Renal cortical epithelial cell (primary cell): ENCODE measurements at regions not wholly inside any gene's neighbourhood (a gene's known extent, or its start where the extent isn't known, plus 50 kb on each side); places are given as distances from the start of the nearest gene placed in this dataset.
"Not testable (repeated sequence)": the region's sequence is repeated elsewhere in the genome, so short reads cannot be mapped to it uniquely, and the experiment has no call there.

Source experiments
- DNase-seq: peaks from one replicate; pipeline ENCODE4 v3.0.0-alpha.2; 2011; ENCODE audit warnings: low read depth

GRCh38 chr6:128738112-128738511 is 144.8 kb upstream of the LAMA2 start:
- DNase-seq: no peak

DNA sequence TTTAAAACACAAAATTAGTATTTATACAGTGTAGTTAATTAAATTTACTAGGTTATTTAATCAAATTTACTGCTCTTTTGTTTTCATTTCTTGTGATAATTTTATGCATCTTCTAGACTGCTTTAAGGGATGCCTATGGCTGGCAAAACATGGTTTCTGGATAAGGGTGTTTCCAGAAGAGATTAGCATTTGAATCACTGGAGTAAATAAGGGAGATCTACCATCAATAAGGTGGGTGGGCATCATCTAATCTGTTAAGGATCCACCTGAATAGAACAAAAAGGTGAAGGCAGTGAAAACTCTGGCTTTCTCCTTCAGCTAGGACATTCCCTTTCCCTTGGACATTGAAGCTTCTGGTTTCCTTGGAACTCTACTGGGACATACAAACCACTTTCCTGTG is 146.2 kb upstream of the LAMA2 start:
- no peak for DNase-seq

DNA sequence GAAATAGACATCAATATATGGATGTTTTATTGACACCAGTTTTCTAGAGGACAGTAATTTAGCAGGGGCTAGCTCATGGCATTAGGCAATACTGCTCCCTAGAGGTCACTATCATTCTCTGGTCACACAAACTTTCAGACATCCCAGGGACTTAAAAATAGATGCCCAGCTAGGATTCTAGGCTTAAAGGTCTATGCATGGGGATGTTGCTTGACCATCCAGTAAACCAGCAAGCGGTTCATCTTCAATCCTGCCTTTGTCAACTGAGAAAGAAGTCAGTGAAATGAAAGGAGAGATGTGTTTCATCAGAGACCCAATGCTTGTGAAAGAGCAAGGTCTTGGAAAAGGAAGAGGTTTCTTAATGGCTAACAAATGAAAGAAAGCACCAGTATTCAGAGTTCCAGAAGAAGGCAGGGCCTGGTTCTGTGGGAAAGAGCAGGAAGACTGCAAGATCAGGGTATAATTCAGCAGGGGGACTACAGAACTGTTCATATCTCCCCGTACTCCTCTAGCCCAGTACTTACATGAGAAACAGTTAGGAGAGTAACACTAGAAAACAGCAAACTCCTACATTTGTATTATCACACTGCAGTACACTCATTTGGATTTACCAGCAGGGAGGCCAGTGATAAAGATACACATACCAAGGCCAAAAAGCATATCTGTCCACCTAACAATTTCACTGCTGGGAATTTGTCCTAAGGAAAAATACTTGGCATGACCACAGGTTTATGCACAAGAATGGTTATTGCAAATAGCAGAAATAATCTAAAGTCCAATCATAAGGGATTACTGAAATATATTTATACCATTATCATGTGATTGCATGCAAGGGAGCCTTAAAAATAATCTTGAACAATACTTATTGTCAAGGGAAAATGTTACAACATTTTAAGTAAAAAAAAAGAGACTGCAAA is 151.4 kb upstream of the LAMA2 start:
- peak; percentile 66 for DNase-seq

DNA sequence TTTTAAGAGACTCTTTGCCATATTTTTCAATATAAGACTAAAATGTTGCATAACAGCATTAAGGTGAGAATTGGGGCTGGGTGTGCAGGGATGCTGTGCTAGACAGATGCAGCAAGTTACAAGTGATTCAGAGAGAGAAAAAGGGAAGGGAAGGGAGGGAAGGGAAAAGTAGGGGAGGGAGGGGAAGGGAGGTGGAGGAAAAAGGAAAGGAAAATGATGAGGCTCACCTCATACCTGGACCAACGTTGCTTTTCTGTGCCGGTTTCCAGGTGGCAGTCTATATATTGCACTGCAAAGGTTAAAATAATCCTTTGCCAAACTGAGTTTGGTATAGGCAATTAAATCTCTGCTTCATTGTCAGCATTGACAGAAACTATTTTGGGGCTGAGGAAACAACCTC is 155.4 kb upstream of the LAMA2 start:
- DNase-seq: no peak

DNA sequence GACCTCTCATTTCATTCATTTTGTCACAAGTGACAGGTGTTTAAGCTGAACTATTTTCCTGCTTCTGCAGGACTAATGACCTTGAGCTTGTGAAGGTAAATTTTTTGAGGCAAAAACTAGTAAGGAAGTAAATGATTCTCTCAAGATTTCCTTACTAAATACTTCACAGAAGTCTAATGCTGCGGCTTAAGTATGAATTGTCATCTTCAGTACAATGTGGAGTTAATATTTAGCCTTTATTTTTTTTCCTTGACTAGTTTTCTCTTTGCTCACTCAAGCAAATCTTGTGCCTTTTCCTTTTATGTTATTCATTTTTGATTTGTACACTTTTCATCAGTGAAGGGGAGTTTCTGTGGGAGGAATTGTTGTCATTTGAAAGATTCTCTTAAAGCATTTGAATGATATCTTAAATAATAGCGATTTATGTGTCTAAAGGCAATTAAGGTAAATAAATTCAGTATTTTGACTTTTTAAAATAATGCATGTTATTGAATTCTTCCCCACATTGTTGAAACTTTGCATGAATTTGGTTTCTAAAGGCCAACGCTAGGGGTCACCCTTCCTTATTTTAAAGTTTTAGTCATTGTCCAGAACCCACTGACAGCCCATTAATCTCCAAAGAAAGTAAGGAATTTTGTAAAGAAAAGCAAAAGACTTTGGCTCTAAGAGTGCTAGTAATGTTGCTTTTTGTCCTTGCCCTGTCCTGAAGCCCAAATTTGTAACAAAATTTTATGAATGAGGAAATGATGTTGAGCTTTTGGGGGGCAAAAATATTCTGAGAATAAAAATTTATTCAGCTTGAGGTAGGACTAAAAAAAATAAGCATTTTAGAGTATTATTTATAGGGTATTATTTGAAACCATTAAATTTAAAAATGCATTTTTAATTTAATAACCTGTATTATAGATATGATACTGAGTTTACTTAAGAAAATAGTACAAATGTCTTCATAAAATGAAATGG is 157.4 kb upstream of the LAMA2 start:
- peak; percentile 90 for DNase-seq

- peak; percentile 7 for DNase-seq
Observed at GRCh38 chr6:128724738-128725137, 158.2 kb upstream of the LAMA2 start.

DNA sequence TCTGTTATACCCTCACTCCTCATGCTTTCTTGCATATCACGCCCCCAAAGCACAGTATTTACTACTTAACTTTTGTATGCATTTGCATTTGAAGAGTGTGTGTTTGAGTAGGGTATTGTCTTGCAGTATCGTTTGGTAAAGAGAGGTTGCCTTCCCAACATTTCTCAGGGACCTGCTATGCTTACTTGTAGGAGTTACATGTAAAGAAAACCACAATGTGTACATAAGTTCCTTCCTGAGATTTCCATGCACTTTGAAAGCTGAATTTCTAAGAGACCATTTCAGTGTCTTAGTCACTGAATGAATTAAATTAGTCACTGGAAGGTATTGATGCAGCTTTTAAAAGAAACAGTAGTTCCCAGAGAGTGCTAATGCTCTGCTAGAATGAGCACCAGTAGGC is 159.3 kb upstream of the LAMA2 start:
- peak; percentile 86 for DNase-seq

- DNase-seq: no peak
Observed at GRCh38 chr6:128720891-128721290, 162.0 kb upstream of the LAMA2 start.

- DNase-seq: no peak
Observed at GRCh38 chr6:128719786-128720185, 163.2 kb upstream of the LAMA2 start.

DNA sequence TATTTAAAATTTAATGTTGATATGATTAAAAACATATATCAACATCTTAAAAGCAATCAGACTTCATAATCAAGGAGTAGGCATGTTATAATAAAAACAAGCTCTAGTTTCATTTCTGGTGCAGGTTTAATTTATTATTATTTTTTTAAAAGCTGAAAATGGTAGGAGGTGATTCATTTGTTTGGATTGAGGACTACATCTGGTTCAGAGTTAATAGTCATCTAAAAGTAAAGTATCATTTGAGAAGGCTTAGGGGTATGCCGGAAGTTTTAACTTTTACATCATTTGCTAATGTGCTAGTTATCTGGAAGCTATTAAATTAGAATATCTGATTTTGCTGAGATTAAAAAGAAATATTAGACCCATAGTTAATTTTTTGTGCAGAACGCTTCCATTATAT is 169.5 kb upstream of the LAMA2 start:
- peak; percentile 37 for DNase-seq

DNA sequence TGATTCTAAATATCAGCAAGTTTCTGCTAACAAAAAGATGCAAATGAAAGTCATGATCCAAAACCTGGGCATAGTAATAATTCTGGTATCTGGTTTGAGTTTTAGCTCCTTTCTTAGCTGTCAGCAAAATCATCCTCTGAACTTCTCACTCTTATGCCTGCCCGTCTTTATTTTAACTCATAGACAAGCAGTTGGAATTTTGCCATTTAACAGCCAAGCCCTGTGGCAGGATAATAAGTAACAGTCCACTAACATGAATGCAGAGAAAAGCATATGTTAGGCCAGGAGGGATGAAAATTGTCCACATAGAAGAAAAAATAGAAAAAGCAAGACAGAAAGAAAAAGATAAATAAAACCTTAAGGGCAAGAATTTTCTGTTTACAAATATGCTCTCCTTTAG is 170.0 kb upstream of the LAMA2 start:
- DNase-seq: peak; percentile 30

GRCh38 chr6:128711149-128711548 is 171.8 kb upstream of the LAMA2 start:
- no peak for DNase-seq

DNA sequence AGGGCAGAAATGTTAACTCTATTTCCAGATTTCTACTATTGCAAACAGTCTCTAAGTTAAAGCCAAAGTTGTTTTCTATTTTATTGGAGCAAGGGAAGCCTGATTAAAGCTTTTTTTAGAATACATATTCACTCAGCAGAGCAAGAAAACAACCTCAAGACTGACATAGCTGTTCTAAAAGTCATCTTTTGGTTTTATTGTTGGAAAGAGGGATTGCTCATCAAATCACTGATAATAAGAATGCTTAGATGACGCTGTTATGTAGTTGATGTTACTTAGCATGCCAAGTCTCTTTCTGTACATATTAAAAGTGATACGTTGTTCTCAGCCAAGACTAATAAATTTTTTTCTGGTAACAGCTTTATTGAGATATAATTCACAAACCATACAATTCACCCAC is 172.6 kb upstream of the LAMA2 start:
- DNase-seq: no peak

DNA sequence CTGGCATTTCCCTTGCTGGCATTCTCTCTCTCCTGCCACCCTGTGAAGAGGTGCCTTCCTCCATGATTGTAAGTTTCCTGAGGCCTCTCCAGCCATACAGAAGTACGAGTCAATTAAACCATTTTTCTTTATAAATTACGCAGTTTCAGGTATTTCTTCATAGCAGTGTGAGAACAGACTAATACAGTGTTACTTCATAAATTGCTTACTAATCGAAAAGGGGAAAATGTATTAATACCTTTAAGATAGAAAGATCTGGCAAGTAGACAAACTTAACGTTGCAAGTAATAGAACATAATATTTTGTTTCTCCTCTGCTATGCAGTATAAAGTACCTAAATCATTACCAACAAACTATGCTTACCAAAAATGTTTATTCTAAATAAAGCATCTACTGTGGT is 178.3 kb upstream of the LAMA2 start:
- DNase-seq: no peak

DNA sequence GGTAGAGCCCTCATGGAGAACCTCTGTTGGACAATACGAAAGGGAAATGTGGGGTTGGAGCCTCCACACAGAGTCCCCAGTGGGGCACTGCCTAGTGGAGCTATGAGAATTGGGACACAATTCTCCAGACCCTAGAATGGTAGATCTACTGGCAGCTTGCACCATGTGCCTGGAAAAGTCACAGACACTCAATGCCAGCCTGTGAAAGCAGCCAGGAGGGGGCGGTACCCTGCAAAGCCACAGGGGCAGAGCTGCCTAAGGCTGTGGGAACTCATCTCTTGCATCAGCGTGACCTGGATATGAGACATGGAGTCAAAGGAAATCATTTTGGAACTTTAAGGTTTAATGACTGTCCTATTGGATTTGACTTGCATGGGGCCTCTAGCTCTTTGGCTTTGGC is 179.1 kb upstream of the LAMA2 start:
- not testable (repeated sequence) for DNase-seq

DNA sequence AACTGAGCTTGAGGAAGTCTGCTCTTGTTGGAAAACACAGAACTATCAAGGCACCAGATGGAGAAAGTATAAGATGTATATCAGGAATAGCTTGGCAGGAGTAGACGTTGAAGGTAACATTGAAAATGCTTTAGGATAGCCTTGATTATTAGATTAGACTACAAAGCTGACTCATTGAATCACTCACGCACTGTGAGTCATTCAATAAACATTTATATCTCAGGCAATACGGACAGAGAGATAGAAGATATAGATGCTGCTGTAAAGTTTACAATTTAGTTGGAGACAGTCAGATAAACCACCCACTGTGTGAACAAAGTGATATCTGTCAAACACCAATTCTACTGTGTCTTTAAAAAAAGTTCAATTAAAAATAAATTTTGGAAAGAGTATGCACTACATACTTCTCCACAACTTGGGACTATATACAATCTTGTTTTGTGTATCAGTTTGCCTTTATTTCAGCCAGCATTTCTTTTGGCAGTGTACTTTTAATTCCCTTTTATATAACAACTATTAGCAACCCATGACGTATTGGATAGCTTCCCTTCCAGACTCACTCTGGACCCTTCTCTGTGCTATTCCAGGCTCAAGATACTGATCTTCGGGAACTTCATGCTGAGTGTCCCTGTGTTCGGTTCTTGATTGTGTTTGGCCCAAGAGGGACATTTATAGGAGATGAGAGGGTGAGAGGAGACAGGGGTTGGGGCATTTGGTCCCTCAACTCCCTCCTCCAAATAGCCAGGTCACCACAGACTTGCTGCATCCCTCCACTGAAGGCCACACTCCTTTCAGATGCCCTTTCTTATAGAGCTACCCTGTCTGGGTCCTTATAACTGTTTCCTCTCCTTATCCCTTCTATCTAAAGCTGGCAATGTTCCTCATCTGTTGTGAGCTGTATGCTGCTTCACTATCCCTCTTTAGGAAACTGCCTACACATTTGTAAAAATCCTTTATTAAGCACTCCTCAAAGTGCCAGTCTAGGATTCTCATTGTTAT is 176.6 kb upstream of the PTPRK start:
- DNase-seq: peak; percentile 67

GRCh38 chr6:128694303-128695009 is 174.1 kb upstream of the PTPRK start:
- DNase-seq: peak; percentile 11

GRCh38 chr6:128690063-128690462 is 169.7 kb upstream of the PTPRK start:
- no peak for DNase-seq

- no peak for DNase-seq
Observed at GRCh38 chr6:128686084-128686483, 165.7 kb upstream of the PTPRK start.

GRCh38 chr6:128676456-128676855 is 156.1 kb upstream of the PTPRK start:
- DNase-seq: no peak

GRCh38 chr6:128672023-128672422 is 151.6 kb upstream of the PTPRK start:
- DNase-seq: no peak
